ENCODE measurements at regions not wholly inside any gene's neighbourhood (a gene's known extent, or its start where the extent isn't known, plus 50 kb on each side); places are given as distances from the start of the nearest gene placed in this dataset.

DNA sequence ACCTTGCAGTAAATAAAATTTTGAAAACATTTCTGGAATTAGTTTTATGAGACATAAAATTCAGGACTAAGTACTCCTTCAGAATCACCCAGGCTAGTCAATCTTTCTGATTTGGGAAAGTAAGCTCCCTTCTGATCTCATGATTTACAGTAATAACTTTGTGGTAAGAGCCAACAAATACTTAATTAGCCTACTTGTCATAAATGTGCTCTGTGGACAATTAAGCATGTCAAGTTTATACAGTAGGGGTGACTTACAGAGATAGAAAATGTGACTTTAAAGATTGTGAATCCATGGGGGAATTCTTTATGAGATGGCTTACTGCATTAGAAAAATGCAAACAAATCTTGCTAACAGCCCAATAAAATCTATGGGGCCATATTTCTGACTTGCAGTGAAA is 616.9 kb upstream of the GHITM start:
- no peaks in the 10 kb centered on the region for H3K27me3 ChIP-seq (ENCODE audit: control insufficient read depth, insufficient read depth, low read length)
- intact Hi-C loops (cut with DNase I) = no loop called here
- FAIRE-seq = no peak
- H3K36me3 ChIP-seq (ENCODE audit: control insufficient read depth in 2 of 3, insufficient read depth in 3 of 3, low read length in 3 of 3) = no peaks in the 10 kb centered on the region
- H3K4me3 ChIP-seq (ENCODE audit: low read length in 3 of 3) = no peak overlapping the region
- H3K9me3 ChIP-seq (ENCODE audit: control insufficient read depth in 2 of 3, insufficient read depth in 1 of 3, low read length in 3 of 3) = no peaks in the 10 kb centered on the region
- no peak overlapping the region for H3K9ac ChIP-seq (ENCODE audit: low read length in 3 of 3)
- no peak overlapping the region for H3K27ac ChIP-seq (ENCODE audit: low read depth in 2 of 2, low read length in 2 of 2)
- TF ChIP-seq, protein P1, sequence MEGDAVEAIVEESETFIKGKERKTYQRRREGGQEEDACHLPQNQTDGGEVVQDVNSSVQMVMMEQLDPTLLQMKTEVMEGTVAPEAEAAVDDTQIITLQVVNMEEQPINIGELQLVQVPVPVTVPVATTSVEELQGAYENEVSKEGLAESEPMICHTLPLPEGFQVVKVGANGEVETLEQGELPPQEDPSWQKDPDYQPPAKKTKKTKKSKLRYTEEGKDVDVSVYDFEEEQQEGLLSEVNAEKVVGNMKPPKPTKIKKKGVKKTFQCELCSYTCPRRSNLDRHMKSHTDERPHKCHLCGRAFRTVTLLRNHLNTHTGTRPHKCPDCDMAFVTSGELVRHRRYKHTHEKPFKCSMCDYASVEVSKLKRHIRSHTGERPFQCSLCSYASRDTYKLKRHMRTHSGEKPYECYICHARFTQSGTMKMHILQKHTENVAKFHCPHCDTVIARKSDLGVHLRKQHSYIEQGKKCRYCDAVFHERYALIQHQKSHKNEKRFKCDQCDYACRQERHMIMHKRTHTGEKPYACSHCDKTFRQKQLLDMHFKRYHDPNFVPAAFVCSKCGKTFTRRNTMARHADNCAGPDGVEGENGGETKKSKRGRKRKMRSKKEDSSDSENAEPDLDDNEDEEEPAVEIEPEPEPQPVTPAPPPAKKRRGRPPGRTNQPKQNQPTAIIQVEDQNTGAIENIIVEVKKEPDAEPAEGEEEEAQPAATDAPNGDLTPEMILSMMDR (IDR thresholded peaks at IDR 0.05; ENCODE audit: borderline replicate concordance, extremely low read depth, insufficient read depth) = no peak
- DNase-seq = no peak
- no peaks in the 10 kb centered on the region for H3K4me1 ChIP-seq (ENCODE audit: control insufficient read depth in 2 of 3, insufficient read depth in 2 of 3, low read depth in 1 of 3, low read length in 3 of 3)

- no peak overlapping the region for H3K4me3 ChIP-seq (ENCODE audit: low read length in 3 of 3)
- H3K4me1 ChIP-seq (ENCODE audit: control insufficient read depth in 2 of 3, insufficient read depth in 2 of 3, low read depth in 1 of 3, low read length in 3 of 3) = no peaks in the 10 kb centered on the region
- no peaks in the 10 kb centered on the region for H3K36me3 ChIP-seq (ENCODE audit: control insufficient read depth in 2 of 3, insufficient read depth in 3 of 3, low read length in 3 of 3)
- DNase-seq (peak in 1 of 5 donors; percentile 30), FAIRE-seq (no peak)
- TF ChIP-seq, protein P1 (IDR thresholded peaks at IDR 0.05; ENCODE audit: borderline replicate concordance, extremely low read depth, insufficient read depth) = no peak
- no peak overlapping the region for H3K27ac ChIP-seq (ENCODE audit: low read depth in 2 of 2, low read length in 2 of 2)
- intact Hi-C loops (cut with DNase I) = no loop called here
- no peaks in the 10 kb centered on the region for H3K9me3 ChIP-seq (ENCODE audit: control insufficient read depth in 2 of 3, insufficient read depth in 1 of 3, low read length in 3 of 3)
- H3K9ac ChIP-seq (ENCODE audit: low read length in 3 of 3) = no peak overlapping the region
- H3K27me3 ChIP-seq (ENCODE audit: control insufficient read depth, insufficient read depth, low read length) = no peaks in the 10 kb centered on the region
Observed at GRCh38 chr10:83522881-83523386, 616.4 kb upstream of the GHITM start.

GRCh38 chr10:83527934-83528333 is 611.4 kb upstream of the GHITM start:
- H3K27ac ChIP-seq (ENCODE audit: low read depth in 2 of 2, low read length in 2 of 2) = no peak overlapping the region
- no peak overlapping the region for H3K4me3 ChIP-seq (ENCODE audit: low read length in 3 of 3)
- H3K4me1 ChIP-seq (ENCODE audit: control insufficient read depth in 2 of 3, insufficient read depth in 2 of 3, low read depth in 1 of 3, low read length in 3 of 3) = no peaks in the 10 kb centered on the region
- H3K9ac ChIP-seq (ENCODE audit: low read length in 3 of 3) = no peak overlapping the region
- no peaks in the 10 kb centered on the region for H3K27me3 ChIP-seq (ENCODE audit: control insufficient read depth, insufficient read depth, low read length)
- H3K36me3 ChIP-seq (ENCODE audit: control insufficient read depth in 2 of 3, insufficient read depth in 3 of 3, low read length in 3 of 3) = no peaks in the 10 kb centered on the region
- TF ChIP-seq, protein P1 (IDR thresholded peaks at IDR 0.05; ENCODE audit: borderline replicate concordance, extremely low read depth, insufficient read depth) = no peak
- intact Hi-C loops (cut with DNase I) = no loop called here
- DNase-seq = no peak
- FAIRE-seq = no peak
- H3K9me3 ChIP-seq (ENCODE audit: control insufficient read depth in 2 of 3, insufficient read depth in 1 of 3, low read length in 3 of 3) = no peaks in the 10 kb centered on the region

DNA sequence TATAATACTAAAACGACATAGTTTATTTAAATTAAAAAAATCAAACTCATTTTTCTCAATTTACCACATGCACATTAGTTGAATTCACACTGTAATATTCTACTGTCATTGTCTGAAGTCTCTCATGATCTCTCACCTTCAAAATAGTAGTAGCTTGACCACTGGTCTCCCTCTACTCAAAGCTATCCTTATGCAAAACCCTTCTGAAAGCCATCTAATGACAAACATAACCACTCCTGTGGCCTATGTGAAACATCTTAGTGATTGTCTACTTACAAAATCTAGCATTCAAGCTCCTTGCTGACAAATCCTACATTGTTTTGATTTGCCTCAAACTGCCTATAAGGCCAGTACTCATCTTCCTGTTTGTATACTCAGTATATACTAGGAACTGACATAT is 606.0 kb upstream of the GHITM start:
- DNase-seq (no peak), FAIRE-seq (no peak)
- TF ChIP-seq, protein P1 (IDR thresholded peaks at IDR 0.05; ENCODE audit: borderline replicate concordance, extremely low read depth, insufficient read depth) = no peak
- Histone ChIP-seq H3K9me3 (ENCODE audit: control insufficient read depth in 2 of 3, insufficient read depth in 1 of 3, low read length in 3 of 3) (no peaks in the 10 kb centered on the region), H3K27ac (ENCODE audit: low read depth in 2 of 2, low read length in 2 of 2) (no peak overlapping the region), H3K36me3 (ENCODE audit: control insufficient read depth in 2 of 3, insufficient read depth in 3 of 3, low read length in 3 of 3) (no peaks in the 10 kb centered on the region), H3K27me3 (ENCODE audit: control insufficient read depth, insufficient read depth, low read length) (no peaks in the 10 kb centered on the region), H3K4me1 (ENCODE audit: control insufficient read depth in 2 of 3, insufficient read depth in 2 of 3, low read depth in 1 of 3, low read length in 3 of 3) (no peaks in the 10 kb centered on the region), H3K4me3 (ENCODE audit: low read length in 3 of 3) (no peak overlapping the region), H3K9ac (ENCODE audit: low read length in 3 of 3) (no peak overlapping the region)
- intact Hi-C loops (cut with DNase I) = no loop called here
